Mammary epithelial cell (primary cell): ENCODE measurements at regions not wholly inside any gene's neighbourhood (a gene's known extent, or its start where the extent isn't known, plus 50 kb on each side); places are given as distances from the start of the nearest gene placed in this dataset.
"Not testable (repeated sequence)": the region's sequence is repeated elsewhere in the genome, so short reads cannot be mapped to it uniquely, and the experiment has no call there.

Experiments used
- CTCF ChIP-seq, 2 donors: IDR thresholded peaks in 1 of 2; conservative IDR thresholded peaks in 1 of 2; 2 replicates each; pipeline ENCODE4 v1.5.1; 2011 to 2012; ENCODE audit warnings: inconsistent platforms in 2 of 2, low read length in 2 of 2, mild to moderate bottlenecking in 2 of 2, control low read depth in 1 of 2, low read depth in 1 of 2; ENCODE audit not compliant: insufficient read depth in 1 of 2; ENCODE audit errors: extremely low read depth in 1 of 2
- EZH2 ChIP-seq: IDR thresholded peaks from 2 replicates; pipeline ENCODE4 v1.6.1; 2012; ENCODE audit warnings: low read length, inconsistent platforms, borderline replicate concordance

GRCh38 chr2:13381928-13382327, 665.2 kb downstream of the TRIB2 start:
- TF ChIP-seq CTCF (conservative IDR thresholded peaks at IDR 0.05 in 1 of 2, IDR thresholded peaks at IDR 0.05 in 1 of 2; ENCODE audit: extremely low read depth in 1 of 2, insufficient read depth in 1 of 2, low read depth in 1 of 2, low read length in 2 of 2); EZH2: not testable (repeated sequence)
